RPMI8226 (cell line): ENCODE measurements at regions not wholly inside any gene's neighbourhood (a gene's known extent, or its start where the extent isn't known, plus 50 kb on each side); places are given as distances from the start of the nearest gene placed in this dataset.

Source experiments
- DNase-seq: peaks from one replicate; pipeline ENCODE4 v3.0.0-alpha.2; 2015

DNA sequence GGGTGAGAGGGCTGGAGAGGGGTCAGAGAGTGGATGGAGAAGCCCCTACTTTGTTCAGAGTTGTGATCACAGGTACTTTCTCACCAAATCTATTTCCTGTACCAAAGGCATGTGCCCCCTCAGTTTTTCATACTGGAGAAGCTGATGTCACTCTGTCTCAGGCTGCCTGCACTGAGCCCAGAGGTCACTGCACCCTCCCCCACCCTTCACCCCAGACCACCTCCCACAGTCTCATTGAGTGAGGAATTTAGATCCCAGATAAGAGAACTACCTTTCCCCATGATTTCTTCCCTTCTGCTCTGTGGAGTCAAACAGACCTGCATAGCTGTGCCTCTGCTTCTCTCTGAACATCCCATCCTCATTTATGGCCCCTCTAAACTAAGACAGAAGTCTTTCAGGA lies 140.0 kb upstream of the IRX6 start:
- no peak for DNase-seq

DNA sequence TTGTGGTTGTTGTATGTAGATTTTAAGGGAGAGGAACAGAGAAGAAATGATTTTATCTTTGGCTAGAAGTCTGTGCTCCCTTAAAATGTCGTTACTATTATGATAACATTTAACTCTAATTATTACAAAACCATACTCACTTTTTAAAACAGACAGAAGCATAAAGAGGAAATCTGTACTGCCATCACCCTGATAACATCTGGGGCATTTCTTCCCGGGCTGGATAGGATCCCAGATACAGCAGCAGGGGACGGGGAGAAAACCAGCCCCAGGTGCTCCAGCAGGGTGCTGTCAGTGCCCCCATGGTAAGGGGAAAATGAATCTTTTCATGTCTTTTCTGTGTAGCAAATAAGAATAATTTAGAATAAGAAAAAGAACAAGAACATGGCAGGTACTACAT lies 139.4 kb upstream of the IRX6 start:
- DNase-seq, result no peak

DNA sequence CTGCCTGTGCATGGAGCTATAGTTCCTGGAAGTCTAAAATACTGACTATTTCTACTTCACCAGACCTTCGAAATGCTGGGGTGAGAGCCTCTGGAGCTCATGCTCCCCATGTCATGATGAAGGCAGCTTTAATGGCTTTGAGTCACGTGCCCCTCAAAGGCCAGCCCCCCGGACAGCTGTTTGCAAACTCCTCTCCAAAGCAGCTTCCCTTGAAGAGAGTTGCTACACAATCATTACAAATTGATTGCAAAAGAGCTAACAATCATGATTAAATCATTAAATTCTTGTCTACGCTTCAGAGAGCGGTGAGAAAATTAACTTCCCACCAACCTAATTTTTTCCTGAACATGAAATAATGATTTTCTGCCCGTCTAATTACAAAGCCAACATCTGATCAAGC lies 134.8 kb upstream of the IRX6 start:
- DNase-seq, result no peak

DNA sequence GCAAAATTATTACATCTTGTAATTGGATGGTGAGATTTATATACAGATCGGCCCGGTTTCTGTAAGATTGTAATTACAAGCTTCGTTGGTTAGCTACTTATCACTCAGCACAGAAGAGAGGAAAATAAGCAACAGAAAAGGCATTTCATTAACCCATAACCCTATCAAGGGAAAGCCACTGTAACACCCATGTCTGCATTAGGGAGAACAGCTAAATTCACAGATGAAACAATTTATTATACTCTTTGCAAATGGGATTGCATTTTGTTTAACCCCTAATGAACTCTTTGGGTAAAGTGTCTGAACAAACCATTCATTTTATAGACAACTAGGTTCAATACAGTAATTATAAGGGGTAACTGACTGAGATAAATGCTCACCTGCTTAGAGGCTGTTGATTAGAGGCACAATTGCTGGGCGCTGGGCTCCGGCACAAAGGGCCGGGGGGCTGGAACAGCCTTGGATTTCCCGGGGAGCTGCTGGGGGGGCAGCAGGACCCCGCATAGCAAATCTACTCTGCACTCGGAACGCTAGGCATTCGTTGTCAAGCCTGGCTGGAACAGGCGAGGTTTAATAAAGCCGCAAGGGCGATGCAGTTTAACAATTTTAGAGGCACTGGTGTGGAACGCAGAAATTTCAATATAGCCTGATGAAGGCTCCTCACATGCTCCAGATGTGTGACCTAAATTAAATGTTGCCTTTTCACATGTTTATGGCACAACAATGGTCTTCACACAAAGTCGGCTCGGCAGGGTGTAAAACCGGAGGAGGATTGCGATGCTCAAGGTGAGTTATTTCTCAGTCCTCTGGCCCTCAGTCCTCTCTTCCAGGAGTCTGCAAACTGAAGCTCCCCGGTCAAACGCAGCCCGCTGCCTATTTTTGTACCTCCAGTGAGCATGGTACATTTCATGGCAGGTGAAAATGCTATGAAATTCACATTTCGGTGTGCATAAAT lies 134.0 kb upstream of the IRX6 start:
- no peak for DNase-seq

DNA sequence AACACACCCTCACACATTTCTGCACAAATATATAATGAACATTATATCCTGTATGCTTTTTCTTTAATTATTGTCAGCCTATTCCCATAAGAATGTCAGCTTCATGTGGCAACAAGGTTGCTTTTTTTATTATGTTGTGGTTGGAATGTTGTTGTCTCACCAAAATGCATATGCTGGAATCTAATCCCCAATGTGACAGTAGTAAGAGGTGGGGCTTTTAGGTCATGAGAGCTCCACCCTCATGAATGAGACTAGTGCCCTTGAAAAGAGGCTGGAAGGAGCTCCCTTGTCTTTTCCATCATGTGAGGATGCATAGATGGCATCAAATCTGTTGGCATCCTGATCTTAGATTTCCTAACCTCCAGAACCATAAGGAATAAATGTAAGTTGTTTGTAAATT lies 131.3 kb upstream of the IRX6 start:
- no peak for DNase-seq

DNA sequence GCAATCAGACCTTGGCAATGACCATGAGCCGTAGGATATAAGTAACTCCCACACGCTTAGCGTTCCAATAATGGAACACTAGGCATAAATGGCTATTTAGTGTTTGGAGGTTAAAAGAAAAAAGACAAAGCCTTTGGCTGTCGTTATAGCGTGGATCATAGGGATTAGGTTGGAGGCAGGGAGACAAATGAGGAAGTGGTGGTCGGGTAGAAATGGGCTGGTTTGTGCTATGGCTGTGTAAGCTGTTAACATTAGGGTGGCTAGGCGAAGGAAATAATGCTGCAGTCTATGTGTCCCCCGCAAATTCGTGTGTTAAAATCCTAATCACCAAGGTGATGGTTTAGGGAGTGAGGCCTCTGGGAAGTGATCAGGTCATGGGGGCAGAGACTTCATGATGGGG lies 120.4 kb upstream of the IRX6 start:
- no peak for DNase-seq

DNA sequence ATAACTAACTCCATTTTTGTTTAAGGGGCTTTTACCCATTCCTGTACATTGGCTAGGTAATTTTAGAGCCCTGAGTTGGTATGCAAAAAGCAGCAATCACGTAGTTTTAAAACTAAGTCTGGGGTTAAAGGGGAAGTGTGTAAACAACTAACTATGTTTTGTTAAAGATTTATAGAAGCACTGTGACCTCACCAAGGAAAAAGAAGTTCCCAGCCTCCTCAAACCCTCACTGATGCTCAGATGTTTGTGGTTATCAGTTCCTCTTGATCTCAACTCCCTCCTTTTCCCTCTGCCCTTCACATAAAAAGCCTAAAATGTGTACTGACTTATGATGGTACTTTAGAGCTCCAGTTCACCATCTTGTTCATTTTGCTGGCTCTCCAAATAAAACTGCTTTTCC lies 119.9 kb upstream of the IRX6 start:
- no peak for DNase-seq

DNA sequence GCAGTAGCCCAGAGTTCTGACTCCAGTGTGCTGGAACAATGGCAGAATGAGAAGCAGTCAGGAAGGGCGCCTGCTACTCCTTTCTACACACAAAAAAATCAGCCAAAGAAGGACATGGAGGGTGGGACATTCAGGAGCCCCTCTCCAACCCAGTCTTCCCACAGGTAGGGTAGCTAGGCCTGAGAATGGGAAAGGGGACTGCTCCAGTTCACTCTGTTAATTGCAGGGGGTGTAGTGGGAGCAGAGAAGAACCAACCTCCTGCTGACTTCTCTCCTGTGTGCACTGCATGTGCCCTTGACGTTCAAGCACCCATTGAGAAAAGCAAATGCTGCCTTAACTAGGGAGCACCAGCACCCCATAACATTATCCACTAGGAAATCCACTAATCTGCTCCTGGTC lies 119.1 kb upstream of the IRX6 start:
- DNase-seq, result no peak

DNA sequence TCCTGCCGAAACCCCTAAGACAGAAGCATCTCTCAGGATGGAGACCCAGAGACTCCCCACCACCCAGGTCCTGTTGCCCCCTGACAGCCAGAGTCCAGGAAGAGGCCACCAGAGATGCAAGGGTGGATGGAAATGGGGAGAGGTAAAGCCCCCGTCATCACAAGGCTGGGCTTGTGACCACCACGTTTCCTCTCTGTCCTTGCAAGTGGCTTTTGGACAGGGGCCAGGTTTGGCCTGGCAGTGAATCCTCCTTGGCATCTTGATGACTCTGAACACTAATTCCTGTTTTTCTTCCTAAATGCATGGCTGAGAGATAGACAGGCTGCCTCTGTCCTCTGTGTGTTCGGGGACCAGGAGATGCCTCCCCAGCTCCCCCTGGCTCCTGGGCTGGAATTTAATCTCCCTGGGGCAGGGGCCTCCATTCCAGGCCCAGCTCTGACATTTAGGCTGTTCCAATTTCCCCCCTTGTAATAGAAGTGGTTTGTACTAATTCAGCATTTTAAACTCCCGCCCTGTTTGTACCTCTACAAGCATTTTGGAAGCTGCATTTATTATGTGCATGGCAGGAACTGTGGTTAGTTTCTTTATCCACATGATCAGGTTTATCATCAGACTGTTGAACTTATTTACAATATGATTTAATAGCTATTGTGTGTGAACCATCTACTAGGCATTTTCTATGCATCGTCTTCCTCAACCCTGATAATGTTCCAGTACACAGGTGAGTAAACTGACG lies 116.1 kb upstream of the IRX6 start:
- DNase-seq, result no peak

DNA sequence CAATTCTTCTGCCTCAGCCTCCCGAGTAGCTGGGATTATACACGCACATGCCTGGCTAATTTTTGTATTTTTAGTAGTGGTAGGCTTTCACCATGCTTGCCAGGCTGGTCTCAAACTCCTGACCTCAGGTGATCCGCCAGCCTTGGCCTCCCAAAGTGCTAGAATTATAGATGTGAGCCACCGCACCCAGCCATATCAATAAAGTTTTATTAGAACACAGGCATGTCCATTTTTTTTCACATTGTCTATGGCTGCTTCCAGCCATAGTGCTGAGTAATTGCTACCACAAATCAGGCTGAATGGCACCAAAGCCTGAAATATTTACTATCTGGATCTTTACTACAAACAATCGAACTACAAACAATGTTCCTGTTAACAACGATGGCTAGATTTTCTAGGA lies 114.4 kb upstream of the IRX6 start:
- no peak for DNase-seq

DNA sequence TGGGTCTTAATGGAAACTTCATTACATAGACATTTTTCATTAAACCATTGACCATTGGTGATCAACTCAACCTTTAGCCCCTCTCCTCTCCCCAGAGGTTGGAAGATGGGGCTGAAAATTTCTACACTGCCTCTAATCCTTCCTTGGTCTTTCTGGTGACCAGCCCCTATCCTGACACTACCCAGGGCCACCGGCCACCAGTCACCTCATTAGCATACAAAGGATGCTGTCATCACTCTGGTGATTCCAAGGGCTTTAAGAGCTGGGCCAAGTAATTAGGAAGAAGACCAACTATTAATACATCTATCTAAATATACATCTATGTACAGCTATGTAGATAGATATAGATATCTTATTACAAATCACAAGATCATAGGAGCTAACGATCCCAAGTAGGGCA lies 111.2 kb upstream of the IRX6 start:
- no peak for DNase-seq

DNA sequence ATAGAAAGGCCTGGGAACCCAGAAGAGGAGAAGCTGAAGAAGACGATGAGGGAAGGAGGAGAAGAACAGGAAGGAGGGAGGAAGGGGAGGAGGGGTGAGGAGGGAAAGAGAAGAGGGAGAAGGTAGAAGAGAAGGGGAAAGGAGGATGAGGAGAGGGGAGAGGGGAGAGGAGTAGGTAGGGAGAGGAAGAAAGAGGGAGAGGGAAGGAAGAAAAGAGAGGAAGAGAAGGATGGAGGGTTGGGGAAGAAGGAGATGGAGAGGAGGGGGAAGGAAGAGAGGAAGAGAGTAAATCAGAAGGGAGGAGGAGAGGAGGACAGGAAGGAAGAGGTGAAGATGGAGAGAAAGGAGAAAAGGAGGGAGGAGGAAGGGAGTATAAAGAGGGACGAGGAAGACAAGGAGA lies 109.6 kb upstream of the IRX6 start:
- DNase-seq, result no peak

DNA sequence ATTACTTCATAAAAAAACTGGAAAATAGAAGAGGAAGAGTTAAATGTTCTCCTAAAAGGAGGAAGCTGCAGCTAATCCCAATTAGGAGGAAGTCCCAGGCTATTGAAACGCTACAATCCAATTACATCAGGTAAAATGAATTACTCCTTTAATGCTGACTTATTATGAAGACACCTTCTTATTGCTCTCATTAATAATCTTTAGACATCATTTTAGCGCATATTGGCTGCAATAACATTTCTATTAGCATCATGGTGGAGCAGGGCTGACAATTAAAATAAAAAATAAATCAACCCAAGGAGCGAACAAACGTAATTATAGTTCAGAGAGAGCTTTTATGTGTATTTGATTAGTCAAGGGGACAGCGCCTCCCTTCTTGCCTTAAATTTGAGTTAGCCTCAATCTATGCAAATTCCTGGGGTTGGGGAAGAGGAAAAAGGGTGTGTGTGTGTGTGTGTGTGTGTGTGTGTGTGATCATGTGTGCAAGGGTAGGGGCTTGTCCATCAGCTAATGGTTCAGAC lies 109.0 kb upstream of the IRX6 start:
- DNase-seq, result no peak

DNA sequence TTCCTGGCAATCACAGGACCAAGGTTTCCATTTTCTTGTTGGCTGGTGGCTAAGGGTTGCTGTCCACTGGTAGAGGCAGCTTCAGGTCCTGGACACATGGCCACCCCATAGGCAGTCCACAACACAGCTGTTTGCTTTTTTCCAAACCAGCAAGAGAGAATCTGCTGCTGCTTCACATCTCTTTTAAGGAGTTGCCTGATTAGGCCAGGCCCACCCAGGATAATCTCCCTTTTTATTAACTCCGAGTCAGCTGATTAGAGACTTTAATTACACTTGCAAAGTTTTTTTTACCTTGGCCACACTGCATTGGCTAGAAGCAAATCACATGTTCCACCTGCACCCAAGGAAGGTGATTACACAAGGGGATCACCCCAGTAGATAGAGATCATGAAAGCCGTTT lies 106.6 kb upstream of the IRX6 start:
- no peak for DNase-seq

DNA sequence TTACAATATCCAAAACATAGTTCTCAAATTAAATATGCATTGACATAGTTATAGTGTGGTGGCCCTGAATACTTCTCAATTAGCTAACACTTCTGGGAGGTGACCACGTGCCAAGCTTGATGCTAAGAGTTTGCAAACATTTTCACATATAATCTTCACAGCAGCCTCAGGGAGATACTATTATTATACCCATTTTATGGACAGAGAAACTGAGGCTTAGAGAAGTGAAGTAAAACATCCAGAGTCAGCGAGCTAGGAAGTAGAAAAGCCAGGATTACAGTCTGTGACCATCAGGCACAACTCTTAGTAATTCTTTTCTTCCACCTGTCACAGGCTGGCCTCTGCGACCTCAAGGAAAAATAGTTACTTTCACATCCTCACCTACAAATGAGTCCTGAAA lies 102.2 kb upstream of the IRX6 start:
- no peak for DNase-seq

DNA sequence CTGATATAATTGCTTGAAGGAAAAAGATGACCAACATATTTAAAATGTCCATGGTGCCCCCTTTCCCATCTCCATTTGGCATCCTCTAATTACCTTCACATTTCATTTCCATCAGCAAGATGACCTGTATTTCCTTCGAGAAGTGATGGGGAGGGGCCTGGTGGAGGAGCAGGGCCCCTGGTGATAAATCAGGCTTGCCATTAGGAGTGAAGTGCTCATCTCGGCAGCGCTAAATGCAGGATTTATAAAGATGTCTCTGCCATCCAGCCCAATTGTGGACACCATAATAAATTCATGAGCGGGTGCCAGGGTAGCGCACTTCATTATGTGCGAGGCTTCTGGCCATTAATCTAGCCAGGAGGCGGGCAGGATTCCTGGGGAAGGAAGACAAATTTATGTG lies 101.5 kb upstream of the IRX6 start:
- DNase-seq, result no peak

DNA sequence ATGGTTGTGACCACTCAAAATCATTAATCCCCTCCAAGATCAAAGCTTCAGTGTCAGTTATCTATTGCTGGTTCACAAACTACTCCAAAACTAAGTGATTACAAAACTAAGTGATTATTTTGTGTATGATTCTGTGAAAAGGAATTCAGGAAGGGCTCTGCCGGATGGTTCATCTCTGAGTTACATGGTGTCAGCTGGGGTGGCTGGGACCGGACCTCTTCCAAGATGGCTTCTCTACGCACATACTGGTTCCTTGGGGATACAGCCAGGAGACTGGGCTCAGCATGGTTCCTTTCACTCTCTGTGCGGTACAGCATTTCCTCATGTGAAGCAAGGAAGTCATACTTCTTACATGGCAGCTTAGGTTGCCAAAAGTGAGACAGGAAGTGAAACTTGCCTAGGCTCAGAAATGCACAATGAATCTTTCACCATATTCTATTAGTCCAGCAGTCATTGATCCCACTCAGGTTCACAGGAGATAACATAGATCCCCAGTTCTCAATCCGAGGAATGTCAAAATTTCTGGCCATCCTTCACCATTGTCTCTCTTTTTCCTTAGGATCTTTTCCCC lies 97.9 kb upstream of the IRX6 start:
- DNase-seq, result peak; percentile 10

DNA sequence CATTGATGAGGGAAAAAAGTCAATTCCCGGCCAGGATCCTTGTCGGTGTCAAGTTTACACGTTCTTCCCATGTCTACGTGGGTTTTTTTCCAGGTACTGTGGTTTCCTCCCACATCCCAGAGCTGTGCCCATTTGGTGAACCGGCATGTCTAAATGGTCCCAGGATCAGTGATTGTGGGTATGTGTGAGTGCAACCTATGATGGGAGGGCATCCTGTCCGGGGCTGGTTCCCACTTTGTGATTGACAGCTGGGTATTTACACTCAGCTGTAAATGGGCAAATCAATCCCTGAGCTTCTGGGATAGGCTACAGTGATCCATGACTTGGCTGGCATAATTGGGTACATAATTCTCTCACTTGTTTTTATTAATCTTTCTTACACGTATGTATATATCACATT lies 91.2 kb upstream of the IRX6 start:
- no peak for DNase-seq

DNA sequence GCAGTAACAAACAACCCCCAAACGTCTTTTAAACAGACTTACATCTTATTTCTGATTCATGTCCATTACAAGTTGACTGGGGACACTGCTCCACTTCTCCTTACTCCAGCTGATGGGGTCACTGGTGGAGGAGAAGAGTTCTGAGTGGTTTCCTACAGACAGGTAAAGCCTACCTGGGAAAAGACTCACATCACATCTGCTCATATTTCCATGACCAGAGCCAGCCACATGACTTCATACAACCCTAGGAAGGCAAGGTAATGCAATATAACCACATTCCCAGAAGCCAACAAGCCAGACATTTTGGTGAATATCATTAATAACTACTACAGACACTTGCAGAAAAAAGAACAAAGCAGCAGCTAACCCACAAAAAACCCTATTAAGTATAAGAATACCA lies 90.5 kb upstream of the IRX6 start:
- no peak for DNase-seq

DNA sequence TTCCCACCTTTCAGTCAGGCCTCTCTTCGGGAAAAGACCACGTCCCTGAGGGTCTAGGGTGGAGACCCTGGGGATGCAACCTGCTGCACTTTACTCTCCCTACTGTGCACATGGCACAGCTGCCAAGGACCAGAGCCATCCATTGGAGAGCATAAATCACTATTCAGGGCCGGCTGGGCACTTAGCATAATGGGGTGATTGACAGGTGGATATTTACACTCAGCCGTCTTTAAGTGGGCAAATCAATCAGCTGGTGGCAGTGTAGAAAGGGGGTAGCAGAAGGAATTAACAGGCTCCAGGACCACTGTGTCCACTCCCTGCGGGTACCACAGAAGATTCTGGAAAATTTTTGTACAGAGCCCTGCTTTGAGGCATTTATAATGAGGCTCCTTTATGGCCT lies 87.3 kb upstream of the IRX6 start:
- DNase-seq, result no peak

DNA sequence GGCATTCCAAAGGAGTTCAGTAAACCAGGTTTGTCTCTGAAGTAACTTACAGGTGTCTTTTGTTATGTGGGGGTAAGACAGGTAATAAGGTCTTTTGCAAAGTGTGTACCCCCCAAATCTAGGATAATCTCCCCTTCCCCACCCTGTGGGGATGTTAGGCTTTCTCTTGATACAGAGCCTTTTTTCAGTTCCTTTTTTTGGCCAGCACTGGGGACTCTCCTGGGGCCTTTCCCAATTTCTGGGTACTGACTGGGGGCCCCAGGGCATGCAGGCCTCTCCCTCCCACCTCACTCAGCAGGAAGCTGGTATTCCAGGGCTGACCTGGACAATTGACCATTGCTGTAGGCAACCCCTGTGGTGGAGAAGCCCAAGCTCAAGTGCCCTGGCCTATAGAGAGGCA lies 84.3 kb upstream of the IRX6 start:
- DNase-seq, result no peak

DNA sequence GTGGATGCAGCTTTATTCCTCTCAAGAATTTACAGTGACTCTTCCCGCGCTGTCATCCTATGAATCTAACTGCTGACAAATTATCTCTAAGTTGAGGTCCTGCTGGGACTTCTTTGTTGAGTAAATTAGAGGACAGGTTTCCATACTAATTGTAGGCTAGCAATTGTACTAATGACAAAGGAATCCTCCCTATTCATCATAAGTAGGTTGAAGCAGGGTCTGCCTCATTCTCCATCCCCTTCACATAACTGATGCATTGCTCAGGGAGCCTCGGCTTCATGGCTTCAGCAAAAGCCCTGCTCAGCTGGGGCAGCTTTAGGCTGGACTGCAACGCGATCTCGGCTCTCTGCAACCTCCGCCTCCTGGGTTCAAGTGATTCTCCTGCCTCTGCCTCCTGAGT lies 83.1 kb upstream of the IRX6 start:
- no peak for DNase-seq

DNA sequence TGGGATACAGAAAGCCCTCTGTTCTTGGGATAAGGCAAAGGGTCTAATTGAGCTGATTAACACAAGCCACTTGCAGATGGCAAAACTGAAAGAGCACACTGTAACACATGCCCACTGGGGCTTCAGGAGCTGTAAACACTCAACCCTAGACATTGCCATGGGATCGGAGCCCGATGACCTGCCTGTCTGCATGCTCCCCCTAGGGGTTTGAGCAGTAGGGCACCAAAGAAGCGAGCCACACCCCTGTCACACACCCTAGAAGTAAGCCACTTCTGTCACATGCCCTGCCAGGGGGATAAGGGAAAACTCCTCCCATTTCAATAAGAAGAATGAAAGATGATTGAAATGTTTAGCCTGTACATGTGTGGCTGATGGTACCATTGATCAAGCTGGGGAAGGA lies 81.3 kb upstream of the IRX6 start:
- no peak for DNase-seq

DNA sequence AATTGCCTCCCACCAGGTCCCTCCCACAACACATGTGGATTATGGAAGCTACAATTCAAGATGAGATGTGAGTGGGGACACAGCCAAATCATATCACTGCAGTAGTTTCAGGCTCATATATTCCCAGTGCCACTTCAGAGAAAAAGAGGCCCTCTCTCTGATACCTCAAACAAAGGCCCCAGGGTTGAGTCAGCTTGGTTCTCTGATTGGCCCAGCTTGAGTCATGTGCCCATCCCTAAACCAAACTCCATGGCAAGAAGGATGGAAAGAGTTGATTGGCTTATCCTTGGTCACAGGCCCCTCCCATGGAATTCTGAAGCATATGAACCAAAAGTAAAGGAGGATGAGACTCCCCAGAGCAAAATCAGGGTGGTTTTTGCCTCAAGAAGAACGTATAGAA lies 75.9 kb upstream of the IRX6 start:
- DNase-seq, result no peak
